ENCODE measurements at regions not wholly inside any gene's neighbourhood (a gene's known extent, or its start where the extent isn't known, plus 50 kb on each side); places are given as distances from the start of the nearest gene placed in this dataset.

DNA sequence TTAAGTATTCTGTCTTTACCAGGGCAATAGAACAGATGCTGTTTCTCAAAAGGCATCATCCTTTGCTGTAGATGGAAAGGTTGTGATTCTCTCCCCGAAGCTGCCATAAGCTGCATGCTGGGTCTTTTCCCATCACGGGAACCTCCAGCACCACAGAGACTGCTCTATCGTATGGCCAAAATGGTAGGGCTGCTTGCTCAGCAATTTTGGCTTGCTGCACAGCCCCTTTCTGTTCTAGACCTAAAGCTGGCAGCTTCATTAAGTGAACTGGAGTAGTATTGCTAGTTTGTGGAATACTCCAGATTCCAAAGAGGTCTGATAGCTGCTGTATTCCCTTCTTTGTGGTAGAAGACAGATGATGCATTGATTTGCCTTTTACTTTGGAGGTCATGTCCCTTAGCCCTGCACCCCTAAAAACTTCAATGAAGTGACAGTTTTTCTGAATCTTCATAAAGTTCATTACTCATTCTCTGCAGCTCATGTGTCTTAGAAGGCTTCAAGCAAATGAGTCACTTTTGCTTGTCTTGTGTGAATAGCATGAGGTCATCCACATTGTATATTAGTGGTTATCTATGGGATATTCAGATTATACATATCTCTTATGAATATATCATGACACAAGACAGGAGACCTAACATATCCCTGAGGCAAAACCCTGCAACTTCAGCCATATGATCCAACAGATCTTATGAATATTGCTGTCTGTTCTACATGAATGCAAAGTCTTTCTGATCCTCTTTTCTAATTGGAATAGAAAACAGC is 245.3 kb downstream of the FAM76B start:
- TF ChIP-seq CTCF (IDR thresholded peaks at IDR 0.05; ENCODE audit: insufficient read depth, low read depth, low read length): no peak
- H3K4me3 ChIP-seq (ENCODE audit: low read depth, low read length): no peak overlapping the region
- DNase-seq (ENCODE audit: low read depth): no peak

DNA sequence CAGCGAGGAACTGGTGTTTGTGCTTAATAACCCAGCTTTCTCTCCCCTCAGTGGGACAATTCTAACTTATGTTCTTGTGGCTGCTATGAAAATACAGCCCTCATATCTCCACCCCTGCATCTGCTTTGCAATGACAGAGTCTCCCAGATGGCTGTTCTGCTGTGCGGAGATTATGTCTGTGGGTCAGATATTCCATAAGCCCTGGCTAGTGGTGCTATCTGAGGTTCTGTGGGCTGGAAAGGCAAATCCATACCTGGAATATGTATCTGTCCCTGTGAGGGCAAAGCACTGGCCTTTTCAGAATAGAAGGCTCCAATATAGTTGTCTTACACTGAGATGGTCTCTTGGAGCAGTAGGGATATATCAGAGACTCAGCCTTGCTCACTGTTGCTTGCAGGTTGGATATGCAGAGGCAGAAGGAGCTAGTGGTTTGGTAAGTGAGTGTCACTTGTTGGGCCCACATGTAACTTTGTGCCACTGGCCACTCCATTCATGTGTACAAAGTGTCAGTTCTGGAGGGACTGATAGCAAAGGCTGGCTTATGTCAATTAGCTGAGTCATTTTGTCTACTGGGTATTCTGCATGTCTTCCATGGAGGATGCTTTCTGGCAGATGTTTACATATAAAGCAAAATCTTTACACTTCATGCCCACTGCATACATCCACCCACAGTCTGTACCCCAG is 246.6 kb downstream of the FAM76B start:
- TF ChIP-seq CTCF (IDR thresholded peaks at IDR 0.05; ENCODE audit: insufficient read depth, low read depth, low read length): no peak
- DNase-seq (ENCODE audit: low read depth): no peak
- H3K4me3 ChIP-seq (ENCODE audit: low read depth, low read length): no peak overlapping the region

- TF ChIP-seq CTCF (IDR thresholded peaks at IDR 0.05; ENCODE audit: insufficient read depth, low read depth, low read length): no peak
- no peak for DNase-seq (ENCODE audit: low read depth)
- H3K4me3 ChIP-seq (ENCODE audit: low read depth, low read length): no peak overlapping the region
Measured at GRCh38 chr11:95541715-95542114, 247.9 kb downstream of the FAM76B start.

DNA sequence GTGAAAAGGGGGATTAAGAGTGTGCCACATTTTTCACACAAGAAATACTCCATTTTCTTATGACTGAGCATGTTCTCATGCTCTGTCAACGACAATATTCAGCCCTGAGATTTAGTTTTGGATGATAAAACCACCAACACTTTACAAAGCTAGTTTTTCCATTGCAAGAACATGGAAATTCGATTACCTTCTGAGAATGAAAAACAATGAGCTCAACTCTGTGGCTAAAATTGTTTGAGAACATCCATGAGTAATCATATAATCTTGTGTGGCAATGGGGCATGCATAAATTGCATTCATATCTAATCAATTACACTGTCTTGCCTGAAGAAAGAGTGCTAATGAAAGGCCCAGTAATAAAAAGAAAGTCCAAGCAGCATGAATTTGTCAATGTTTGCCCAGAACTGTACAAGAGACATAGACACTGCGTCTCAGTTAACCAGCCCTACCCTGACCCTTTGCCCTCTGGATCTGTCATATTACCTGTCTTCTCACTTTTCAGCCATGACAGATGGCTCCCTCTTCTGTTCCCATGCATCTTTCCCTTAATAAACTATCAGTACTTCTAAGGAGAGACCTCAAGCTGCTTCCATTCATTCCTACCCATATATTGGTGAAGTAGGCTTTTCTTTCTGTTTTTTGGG is 253.4 kb downstream of the FAM76B start:
- no peak for DNase-seq (ENCODE audit: low read depth)
- TF ChIP-seq CTCF (IDR thresholded peaks at IDR 0.05; ENCODE audit: insufficient read depth, low read depth, low read length): no peak
- H3K4me3 ChIP-seq (ENCODE audit: low read depth, low read length): no peak overlapping the region

GRCh38 chr11:95534809-95535208 is 254.8 kb downstream of the FAM76B start:
- no peak overlapping the region for H3K4me3 ChIP-seq (ENCODE audit: low read depth, low read length)
- DNase-seq (ENCODE audit: low read depth): no peak
- no peak for TF ChIP-seq CTCF (IDR thresholded peaks at IDR 0.05; ENCODE audit: insufficient read depth, low read depth, low read length)

DNA sequence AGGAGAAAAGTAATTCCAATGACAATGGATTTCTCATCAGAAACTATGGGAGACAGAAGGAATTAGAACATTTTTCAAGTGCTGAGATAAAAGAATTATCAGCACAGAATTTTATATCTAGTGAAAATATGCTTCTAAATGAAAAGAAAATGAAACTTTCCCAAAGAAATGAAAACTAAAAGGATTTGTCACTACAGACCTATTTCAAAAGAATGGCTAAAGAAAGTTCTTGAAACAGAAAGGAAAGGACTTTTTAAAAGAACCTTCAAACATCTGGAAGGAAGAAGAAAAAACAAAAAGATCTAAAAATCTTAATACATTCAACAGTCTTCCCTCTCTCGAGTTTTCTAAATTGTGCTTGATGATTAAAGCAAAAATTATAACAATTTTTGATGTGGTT is 255.4 kb downstream of the FAM76B start:
- DNase-seq (ENCODE audit: low read depth): no peak
- no peak overlapping the region for H3K4me3 ChIP-seq (ENCODE audit: low read depth, low read length)
- no peak for TF ChIP-seq CTCF (IDR thresholded peaks at IDR 0.05; ENCODE audit: insufficient read depth, low read depth, low read length)

Measured in fibroblast of villous mesenchyme (primary cell).